ENCODE measurements at regions not wholly inside any gene's neighbourhood (a gene's known extent, or its start where the extent isn't known, plus 50 kb on each side); places are given as distances from the start of the nearest gene placed in this dataset.

DNA sequence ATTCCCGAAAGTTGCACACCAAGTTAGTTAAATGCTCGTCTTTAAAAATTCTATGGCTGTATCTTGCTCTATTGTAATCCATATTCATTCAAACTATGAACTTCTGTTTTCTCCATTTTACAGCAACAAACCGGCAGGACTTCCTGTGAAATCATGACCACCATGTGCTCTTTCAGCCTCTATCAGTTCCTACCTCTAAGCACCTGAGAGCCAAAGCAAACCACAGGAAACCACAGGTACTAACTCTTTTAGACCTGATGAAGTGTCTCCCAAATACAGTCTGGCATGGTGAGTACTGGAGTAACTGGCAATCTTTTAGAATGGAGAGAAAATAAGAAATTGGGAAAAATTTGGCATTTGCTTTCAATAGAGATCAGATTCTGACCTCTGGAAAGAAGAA, 186.5 kb upstream of the SLITRK3 start:
- TF ChIP-seq CTCF (conservative IDR thresholded peaks at IDR 0.05; ENCODE audit: low read depth, low read length), result no peak
- TF ChIP-seq EZH2 (IDR thresholded peaks at IDR 0.05; ENCODE audit: low read length, unreplicated experiment), result no peak
- TF ChIP-seq EZH2phosphoT487 (IDR thresholded peaks at IDR 0.05; ENCODE audit: borderline replicate concordance, low read length), result no peak

Measured in PC-3 (cell line).